ENCODE measurements at regions not wholly inside any gene's neighbourhood (a gene's known extent, or its start where the extent isn't known, plus 50 kb on each side); places are given as distances from the start of the nearest gene placed in this dataset.

GRCh38 chr7:26054386-26054785, 97.6 kb upstream of the NFE2L3 start:
- TF ChIP-seq CTCF (IDR thresholded peaks at IDR 0.05): no peak

GRCh38 chr7:26055241-26055640, 96.8 kb upstream of the NFE2L3 start:
- no peak for ATAC-seq (ENCODE audit: low FRiP score)
- DNase-seq (ENCODE audit: low spot score): no peak
- TF ChIP-seq CTCF (IDR thresholded peaks at IDR 0.05): no peak

More at GRCh38 chr7:26054386-26054785, 97.6 kb upstream of the NFE2L3 start:
- no peak for DNase-seq (ENCODE audit: low spot score)
- no peak for ATAC-seq (ENCODE audit: low FRiP score)

GRCh38 chr7:26060733-26061677, 91.0 kb upstream of the NFE2L3 start:
- no peak for ATAC-seq (ENCODE audit: low FRiP score)
- no peak for TF ChIP-seq CTCF (IDR thresholded peaks at IDR 0.05)
- no peak for DNase-seq (ENCODE audit: low spot score)

- DNase-seq (ENCODE audit: low spot score) (peak; percentile 80), ATAC-seq (ENCODE audit: low FRiP score) (peak; percentile 77)
- TF ChIP-seq CTCF (IDR thresholded peaks at IDR 0.05): peak in 1 of 3 donors; percentile 23
These were observed 90.1 kb upstream of the NFE2L3 start for GRCh38 chr7:26061678-26062603.

GRCh38 chr7:26065652-26066051, 86.3 kb upstream of the NFE2L3 start:
- ATAC-seq (ENCODE audit: low FRiP score) (no peak), DNase-seq (ENCODE audit: low spot score) (no peak)
- no peak for TF ChIP-seq CTCF (IDR thresholded peaks at IDR 0.05)

- ATAC-seq (ENCODE audit: low FRiP score): no peak
- DNase-seq (ENCODE audit: low spot score): no peak
- TF ChIP-seq CTCF (IDR thresholded peaks at IDR 0.05): no peak
These were observed 85.3 kb upstream of the NFE2L3 start for GRCh38 chr7:26066736-26067135.
